Activated CD4-positive, alpha-beta T cell treated with anti-CD3 and anti-CD28 coated beads, Interleukin-2, amount 50 U/mL, for 16 hours (primary cell): ENCODE measurements at regions not wholly inside any gene's neighbourhood (a gene's known extent, or its start where the extent isn't known, plus 50 kb on each side); places are given as distances from the start of the nearest gene placed in this dataset.
"Not testable (repeated sequence)": the region's sequence is repeated elsewhere in the genome, so short reads cannot be mapped to it uniquely, and the experiment has no call there.

ENCODE experiments used
- DNase-seq: peaks from one replicate; pipeline ENCODE4 v3.0.0-alpha.2; 2020

DNA sequence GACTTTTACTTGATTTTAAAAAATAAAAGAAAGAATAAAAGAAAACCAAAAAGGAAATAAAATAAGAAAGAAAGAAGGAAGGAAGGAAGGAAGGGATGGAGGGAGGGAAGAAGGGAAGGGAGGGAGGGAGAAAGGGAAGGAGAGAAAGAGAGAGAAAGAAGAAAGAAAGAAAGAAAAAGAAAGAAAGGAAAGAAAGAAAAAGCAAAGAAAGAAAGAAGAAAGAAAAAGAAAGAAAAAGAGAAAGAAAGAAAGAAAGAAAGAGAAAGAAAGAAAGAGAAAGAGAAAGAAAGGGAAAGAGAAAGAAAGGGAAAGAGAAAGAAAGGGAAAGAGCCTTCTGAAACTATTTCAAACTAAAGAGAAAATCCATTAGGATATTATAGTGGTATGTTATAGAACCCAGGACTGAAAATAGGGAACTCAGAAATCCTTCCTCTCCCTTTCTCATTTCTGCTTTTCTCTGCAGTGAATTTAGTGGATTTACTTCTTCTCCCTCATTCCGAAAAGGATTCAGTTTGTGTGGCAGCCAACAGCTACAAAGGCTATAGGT is 414.7 kb upstream of the CCNG1 start:
- DNase-seq: no peak

DNA sequence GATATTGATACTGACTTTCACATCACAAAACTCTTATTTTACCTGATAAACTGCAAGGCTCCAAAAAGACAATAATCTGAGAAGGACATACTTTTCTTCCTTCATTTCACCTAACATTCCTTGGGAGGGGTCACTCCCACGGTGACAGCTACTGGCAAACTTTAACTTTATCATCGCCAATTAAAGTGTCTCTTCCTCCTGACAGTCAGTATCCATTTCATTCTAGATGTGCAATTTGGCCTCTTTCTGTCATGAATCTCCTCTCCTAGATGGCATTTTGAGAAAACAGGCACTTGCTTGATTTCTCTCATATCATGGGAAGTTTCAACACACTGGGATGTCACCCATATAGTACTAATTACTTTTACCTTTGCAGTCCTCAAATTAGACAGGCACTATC is 413.5 kb upstream of the CCNG1 start:
- no peak for DNase-seq

DNA sequence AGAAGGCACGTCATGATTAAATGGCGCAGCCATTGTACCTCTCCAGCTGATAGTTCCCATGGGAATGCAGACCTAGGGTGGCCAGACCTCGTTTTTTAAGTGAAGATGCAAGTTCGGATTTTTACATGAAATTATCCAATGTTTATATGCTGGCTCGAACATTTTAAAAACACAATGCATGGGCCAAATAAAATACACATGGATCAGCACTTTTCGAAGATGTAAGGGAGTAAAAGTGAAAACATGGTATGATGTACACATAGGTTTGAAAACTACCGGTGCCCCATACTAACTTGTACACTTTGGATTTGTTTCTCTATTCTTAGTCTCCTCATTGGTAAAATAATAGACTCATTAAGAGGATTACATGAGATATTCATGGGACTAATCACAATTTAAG is 412.5 kb upstream of the CCNG1 start:
- DNase-seq: no peak

DNA sequence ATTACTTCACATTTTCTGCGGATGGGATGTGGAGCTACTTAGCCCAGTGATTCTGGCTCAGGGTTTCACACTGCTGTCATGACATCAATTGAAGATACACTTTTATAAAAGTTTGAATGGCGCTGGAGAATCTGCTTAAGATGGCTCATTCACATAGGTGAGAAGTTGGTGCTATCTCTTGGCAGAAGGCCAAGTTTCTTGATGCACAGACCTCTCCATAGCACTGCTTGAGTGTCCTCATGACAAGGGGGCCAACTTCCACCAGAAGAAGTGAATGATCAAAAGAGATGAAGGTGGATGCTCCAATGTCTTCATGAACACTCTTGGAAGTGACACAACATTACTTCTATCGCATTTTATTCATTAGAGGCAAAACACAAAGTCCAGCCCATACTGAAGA is 403.7 kb upstream of the CCNG1 start:
- DNase-seq: no peak

DNA sequence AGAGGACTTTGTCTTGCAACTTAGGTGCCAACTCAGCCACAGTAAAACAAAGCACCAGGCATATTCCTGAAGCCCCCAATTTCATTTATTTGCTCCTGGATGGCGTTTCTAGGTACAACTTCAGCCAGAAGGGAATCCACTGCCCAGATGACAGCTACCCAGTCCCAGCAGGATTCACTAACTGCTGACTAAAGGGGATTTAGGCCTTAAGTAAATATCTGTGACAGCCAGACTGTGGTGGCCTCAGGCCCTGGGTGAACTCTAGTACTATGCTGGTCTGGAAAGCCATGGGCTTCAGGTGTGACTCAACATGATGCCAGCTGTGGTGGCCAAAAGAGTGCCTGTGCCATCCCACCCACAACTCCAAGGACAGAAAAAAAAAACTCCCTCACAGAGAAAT is 396.1 kb upstream of the CCNG1 start:
- no peak for DNase-seq

DNA sequence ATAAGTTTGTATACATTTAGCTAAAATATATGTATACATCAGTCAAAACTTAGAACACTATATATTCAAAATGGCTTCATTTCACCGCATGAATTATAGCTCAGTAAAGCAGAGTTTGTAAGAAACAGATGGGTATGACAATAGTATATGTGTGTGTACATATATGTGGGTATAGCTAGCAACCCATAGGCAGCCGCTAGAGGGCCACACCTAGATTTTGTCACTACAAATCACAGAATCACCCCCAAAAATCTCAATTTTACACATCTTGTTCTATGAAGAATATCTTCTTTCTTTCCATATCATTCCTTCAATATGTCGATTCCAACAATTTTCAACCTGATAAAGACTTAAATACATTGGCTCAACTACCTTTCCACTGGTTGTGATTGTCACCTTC is 357.8 kb upstream of the CCNG1 start:
- DNase-seq: no peak

DNA sequence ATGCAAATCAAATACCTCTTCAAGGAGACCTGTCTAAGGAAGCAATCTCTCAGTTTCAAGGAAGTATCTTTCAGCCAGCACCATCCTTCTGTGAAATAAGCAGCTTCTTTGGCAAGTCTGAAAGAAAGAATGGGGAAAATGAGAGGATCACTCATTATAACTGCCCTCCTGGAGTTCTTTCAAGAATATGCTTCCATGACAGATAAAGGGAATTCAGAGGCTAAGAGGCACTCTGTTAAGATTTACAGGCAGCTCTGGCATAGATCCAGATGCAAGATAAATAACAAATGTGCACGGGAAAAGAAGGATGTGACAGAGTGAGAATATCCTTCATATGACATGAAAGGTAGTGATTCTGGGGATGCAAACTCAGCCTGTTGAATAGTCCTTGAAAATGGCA is 348.2 kb upstream of the CCNG1 start:
- no peak for DNase-seq

DNA sequence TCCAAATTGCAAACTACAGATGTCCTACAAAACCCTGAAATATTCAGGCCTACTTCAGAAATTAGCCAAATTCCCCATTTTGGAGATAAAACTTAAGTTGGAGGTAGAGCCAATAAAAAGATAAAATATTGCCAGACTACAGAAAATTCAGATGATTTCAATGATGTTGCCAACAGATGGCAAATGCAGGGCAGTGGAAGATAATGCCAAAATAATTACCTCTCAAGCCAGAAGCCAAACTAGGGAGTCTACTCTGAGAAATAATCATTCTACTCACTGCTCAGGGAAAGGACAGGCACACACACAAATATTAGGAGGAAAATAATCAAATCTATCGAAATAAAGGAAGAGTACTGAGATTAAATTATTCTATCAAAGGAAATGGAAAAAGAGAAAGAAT is 347.5 kb upstream of the CCNG1 start:
- DNase-seq: no peak

DNA sequence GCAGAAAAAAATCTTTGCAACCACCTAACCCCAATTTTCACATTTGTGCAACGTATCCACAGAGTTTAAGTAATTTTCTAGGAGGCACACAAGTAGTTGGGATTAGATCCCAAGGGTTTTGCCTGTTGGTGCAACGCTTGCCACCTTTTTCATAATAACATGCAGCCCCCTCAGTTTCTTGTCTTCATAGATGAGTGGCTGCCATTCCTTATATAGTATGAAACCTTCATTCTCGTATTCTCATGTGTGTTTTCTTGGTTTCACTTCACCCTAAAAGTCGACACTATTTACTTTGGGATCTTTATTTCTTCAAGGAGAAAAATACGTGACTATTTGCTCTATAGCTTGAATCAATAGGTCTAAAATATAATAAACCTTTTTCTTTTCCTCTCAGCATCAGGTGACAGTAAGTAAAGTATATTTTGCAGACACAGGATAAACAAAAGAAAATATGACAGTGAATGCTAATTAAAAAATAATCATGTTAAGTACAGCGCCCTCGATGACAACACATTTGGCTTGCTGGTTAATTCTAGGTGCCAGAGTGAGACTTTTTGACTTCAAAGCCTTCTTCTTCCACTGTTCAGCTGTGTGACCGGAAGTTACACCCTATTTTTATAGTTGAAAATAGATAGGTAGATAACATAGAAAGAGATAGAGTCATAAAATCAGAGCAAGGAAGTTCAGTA is 342.8 kb upstream of the CCNG1 start:
- no peak for DNase-seq

DNA sequence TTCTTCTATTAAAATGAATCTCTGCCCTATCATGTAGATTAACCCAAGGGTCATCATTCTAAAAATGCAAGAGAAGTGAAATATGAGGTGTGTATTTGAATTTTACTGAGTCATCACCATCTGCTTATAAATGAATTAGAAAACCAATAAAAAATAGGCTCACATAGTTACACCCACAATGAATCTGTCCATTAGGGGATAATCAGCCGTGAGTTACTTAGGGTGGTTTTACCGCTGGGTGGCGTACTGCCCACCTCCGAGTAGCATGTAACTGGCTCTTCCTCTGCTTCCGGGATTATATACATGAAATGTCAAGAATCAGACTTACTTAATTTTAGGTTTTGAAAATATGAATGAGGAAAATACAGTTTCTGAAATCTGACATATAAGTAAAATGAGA is 332.9 kb upstream of the CCNG1 start:
- no peak for DNase-seq

DNA sequence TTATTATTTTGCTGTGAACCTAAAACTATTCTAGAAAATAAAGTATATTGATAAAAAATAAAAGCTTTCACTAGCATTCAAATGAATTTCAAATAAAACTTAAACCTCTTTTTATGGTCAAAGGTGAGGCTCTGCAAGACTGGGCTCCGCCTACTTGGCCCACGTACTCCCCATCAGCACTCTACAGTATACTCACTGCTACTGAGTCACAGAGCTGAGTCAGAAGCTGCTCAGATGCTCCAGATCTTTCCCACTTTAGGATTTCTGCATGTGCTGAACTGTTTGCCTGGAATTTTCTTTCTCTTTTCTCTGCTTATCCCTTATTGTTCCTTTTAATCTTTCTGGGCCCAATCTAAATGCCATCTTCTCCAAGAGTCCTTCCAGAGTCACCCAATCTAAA is 331.9 kb upstream of the CCNG1 start:
- DNase-seq: no peak

DNA sequence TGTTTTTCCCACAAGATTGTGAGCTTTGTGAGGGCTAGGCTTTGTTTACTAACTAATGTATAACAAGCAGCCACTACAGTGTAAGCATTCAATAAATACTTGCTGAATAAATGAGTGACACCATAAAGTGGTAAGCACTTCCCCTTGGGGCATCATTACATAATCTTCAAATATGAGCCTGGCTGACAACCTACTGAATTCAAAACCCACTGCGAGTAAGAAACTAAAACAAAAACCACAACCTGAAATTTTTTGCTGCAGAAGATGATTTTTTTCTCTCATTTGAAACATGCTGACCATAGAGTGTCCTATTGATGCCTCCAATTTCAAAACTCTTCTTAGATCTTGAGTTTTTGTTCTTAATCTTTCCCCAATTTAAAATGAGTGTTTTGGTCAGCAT is 331.3 kb upstream of the CCNG1 start:
- DNase-seq: no peak

DNA sequence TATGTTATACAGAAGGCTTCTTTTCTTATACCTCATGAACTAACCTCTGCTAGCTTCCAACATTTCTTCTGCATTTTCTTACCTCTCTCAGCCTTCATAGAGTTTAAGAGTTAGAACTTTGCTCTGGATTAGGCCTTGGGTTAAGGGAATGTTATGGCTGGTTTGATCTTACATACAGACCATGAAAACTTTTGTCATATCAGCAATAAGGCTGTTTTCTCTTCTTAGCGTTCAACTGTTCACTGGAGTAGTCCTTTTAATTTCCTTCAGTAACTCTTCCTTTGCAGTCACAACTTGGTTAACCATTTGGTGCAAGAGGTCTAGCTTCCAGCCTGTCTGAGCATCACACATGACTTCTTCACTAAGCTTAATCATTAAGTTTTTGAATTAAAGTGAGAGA is 329.0 kb upstream of the CCNG1 start:
- no peak for DNase-seq

DNA sequence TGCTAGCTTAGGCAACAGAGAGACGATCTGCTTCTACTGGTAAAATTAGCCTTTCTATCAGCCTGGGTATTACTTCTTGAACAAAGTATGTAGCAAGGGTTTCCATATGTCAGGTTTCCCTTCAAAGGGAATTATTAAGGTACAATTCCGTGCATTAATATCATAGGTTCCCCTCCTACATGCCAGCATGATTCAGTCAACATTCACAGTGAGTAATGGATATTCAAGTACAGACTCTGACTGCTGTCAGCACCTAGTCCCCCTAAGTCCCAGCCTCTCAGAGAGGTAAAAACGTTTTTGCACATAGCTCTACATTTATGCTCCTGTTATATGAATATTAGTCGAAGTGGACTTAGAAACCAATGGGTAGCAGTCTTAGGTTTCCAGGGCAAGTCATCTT is 322.4 kb upstream of the CCNG1 start:
- no peak for DNase-seq

DNA sequence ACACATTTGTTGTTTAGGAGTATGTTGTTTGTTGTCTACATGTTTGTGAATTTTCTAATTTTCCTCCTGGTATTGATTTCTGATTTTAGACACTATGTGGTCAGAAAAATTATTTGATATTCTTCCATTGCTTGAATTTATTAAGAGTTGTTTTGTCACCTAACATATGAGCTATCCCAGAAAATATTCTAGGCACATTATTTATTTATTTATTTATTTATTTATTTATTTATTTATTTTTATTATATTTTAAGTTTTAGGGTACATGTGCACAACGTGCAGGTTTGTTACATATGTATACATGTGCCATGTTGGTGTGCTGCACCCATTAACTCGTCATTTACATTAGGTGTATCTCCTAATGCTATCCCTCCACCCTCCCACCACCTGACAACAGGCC is 320.8 kb upstream of the CCNG1 start:
- DNase-seq: not testable (repeated sequence)

DNA sequence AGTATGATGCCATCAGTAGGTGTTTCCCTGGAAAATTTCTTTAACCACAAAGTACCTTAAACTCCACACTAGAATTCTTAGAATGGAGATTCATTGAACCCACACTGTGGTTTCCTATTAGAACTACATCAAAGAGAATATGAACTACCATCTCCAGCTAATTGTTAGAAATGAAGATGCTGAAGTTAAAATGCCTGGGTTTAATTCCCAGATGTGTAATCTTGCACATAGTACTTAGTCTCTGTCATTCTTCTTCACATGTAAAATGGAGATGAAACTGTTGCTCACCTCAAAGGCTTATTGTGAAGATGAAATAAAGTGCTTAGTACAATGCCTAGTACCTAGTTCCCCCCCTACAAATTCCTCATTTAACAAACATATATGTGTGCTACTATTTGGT is 303.3 kb upstream of the CCNG1 start:
- no peak for DNase-seq

DNA sequence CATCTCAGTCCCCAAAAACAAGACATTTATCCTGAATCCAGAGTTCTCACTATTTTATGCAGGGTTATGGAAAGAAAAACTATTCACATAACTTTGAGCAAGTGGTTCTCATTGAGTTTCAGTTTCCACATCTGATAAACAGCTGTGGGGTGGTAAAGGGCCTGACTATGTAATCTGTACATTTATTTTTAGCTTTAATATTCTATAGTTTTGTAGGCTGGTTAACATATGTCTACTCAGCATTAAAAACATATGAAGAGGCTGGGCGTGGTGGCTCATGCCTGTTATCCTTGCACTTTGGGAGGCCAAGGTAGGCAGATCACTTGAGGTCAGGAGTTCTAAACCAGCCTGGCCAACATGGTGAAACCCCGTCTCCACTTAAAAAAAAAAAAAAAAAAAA is 301.5 kb upstream of the CCNG1 start:
- DNase-seq: no peak

DNA sequence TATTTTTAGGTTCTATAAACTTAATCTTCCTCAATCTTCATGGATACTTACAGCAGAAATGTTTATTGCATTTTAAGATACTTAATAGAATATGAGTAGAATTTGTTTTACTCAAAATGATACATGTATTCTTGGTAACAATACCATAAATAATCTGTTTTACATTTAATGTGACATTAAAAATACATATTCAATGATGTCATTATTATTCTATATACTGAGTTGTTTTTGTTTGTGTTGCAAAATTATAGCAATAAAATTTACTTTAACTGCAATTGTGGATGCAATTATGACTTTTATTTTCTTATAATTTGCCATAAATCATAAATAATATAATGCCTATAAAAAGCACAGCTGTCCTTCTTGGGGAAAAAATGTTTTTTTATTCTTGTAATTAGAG is 275.9 kb upstream of the CCNG1 start:
- DNase-seq: no peak

DNA sequence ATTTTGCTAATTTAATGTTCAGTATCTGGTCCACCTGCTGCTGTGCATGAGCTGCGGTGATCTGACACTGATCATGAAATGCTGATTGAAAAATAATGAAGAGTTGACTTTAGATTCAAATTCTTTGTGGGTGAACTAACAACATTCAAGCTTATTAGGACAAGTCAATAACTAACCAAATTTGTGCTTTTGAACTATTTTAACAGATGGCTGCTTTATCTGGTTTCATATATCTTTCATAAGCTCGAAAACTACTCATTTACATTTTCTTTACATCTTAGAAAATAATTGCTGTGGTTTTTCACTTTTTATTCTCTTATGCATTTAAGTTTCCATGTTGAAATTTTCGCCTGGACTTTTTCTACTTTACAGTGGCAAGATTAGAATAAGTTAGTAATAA is 274.8 kb upstream of the CCNG1 start:
- DNase-seq: no peak

DNA sequence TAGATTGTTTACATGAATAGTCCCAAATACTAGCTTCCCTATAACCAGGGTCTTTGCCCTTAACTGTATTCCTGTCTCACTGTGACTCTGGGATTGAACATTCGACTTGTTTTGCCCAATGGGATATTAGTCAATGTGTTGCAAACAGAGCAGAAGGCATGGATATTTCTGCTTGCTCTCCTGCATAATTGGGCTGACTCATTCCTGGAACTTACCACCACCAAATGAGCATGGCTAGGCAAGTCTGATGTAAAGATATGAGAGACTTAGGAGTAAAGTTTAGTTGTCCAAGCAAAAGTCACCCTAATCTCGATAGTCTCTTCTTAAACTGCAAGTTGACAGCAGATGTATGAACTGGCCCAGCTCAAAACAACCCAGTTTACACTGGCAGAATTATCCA is 273.5 kb upstream of the CCNG1 start:
- DNase-seq: no peak

DNA sequence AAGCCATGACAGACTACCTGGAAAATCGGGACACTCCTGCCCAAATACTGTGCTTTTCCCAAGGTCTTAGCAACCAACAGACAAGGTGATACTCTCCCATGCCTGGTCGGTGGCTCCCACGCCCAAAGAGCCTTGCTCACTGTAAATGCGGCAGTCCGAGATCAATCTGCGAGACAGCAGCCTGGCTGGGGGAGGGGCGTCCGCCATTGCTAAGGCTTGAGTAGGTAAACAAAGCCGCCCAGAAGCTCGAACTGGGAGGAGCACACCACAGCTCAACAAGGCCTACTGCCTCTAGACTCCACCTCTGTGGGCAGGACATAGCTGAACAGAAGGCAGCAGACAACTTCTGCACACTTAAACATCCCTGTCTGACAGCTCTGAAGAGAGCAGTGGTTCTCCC is 272.1 kb upstream of the CCNG1 start:
- no peak for DNase-seq

DNA sequence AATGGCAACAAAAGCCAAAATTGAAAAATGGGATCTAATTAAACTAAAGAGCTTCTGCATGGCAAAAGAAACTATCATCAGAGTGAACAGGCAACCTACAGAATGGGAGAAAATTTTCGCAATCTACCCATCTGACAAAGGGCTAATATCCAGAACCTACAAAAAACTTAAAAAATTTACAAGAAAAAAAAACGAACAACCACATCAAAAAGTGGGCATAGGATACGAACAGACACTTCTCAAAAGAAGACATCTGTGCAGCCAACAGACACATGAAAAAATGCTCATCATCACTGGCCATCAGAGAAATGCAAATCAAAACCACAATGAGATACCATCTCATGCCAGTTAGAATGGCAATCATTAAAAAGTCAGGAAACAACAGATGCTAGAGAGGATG is 267.2 kb upstream of the CCNG1 start:
- DNase-seq: not testable (repeated sequence)

DNA sequence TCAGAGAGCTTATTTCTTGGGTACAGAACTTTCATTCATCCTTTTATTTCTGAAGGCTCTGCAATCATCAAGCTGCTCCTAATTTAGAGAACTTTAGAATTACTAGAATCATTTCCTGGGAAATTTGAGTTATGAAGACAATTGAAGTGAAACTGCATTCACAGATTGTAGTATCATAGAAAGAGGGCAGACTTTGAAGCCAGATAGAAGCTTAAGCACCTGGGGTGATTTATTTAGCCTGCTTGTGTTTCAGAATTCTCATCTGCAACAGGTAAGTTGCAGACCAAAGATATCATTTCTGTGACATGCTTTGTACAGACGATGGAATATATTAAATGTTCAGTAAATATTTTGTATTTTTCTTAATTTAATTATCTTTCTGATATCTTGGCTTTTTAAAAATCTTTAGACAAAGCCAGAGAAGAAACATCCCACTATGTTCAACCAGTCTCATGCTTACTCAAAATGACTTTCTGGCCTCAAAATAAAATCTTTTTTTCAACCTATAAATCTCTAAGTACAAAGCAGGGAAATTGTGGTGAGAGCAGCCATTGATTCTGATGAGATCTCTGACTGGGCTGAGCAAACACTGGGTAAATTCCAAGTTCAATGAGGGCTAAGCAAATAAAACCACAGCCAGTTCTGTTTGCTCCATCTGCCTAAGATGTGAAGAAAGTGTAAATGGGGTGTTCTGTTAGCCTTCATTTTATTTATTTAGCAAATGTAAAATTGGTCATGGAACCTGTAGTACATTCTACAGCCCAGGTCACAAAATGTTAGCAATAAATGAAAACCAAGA is 264.7 kb upstream of the CCNG1 start:
- no peak for DNase-seq

DNA sequence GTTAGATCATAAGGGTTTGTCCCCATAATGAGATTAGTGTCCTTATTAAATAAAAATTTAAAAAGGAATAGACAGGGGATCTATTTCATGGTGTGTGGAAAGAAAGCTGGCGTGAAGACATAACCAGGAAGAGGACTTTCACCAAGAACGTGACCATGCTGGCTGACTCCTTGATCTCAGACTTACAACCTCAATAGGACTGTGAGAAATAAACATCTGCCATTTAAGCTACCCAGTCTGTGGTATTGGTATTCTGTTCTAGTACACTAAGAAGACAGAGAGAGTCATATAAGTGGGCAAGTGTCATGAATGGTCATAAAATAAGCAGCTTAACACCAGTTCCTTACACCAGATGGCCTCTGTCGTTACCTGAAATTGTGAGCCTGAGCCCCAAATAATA is 259.4 kb upstream of the CCNG1 start:
- DNase-seq: no peak

DNA sequence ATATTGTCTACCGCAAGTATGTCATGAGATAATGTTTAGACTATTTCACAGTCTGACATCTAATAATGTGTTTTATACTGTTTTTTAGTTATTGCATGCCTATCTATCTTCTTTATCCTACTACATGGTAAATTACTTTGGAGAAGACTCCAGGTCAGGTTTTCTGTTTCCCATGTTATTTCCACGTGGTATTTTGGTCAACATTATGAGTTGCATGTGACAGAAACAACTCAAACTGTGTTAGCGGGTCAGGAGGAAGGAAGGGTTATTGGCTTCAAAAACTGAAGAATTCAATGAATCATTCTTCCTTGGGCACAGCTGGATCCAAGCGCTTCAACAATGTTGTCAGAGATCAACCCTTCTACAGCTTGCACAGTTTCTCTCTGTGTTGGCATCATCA is 252.1 kb upstream of the CCNG1 start:
- DNase-seq: no peak
